Stimulated activated CD8-positive, alpha-beta memory T cell treated with anti-CD3 and anti-CD28 coated beads, Interleukin-4, amount 100 ng/mL, for 1 hour (primary cell): ENCODE measurements at regions not wholly inside any gene's neighbourhood (a gene's known extent, or its start where the extent isn't known, plus 50 kb on each side); places are given as distances from the start of the nearest gene placed in this dataset.
"Not testable (repeated sequence)": the region's sequence is repeated elsewhere in the genome, so short reads cannot be mapped to it uniquely, and the experiment has no call there.

Experiments used
- DNase-seq, 2 donors: peaks; one replicate each; pipeline ENCODE4 v3.0.0-alpha.2; 2020; ENCODE audit warnings: low read depth in 2 of 2, low spot score in 1 of 2

DNA sequence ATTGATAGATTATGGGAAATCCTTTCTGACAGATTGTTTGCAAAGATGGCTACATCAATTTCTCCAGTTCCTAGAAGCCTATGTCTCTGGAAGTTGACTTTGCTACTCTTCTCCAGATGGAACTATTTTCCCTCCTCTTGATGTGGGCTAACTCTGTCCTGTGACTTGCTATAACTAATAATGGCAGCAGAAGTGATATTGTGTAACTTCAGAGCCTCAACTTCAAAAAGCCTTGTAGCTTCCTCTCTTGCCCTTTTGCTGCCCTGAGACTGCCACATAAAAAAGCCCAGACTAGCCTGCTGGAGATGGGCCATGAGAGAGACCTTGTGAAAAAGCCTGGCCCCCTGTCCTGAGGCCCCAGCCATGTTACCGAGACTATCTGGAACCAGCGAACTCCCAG lies 210.7 kb upstream of the SLC7A11 start:
- DNase-seq: no peak

DNA sequence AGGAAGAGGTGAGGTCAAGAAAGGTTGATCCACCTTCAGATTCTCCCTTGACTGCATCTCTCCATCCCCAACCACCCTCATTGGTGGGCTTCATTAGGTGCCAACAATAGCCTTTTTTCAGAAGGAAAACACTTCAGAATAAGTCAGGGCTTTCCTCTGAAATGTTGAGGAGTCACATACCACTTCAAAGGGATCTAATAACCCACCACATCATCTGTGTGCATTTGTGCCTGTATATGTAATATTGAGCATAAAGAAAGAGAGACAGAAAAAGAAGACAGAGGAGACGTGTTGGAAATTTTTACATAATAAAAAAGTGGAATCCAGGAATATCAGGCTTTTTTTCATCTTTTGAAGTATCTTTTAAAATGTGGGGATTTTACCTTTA lies 209.1 kb upstream of the SLC7A11 start:
- no peak for DNase-seq

DNA sequence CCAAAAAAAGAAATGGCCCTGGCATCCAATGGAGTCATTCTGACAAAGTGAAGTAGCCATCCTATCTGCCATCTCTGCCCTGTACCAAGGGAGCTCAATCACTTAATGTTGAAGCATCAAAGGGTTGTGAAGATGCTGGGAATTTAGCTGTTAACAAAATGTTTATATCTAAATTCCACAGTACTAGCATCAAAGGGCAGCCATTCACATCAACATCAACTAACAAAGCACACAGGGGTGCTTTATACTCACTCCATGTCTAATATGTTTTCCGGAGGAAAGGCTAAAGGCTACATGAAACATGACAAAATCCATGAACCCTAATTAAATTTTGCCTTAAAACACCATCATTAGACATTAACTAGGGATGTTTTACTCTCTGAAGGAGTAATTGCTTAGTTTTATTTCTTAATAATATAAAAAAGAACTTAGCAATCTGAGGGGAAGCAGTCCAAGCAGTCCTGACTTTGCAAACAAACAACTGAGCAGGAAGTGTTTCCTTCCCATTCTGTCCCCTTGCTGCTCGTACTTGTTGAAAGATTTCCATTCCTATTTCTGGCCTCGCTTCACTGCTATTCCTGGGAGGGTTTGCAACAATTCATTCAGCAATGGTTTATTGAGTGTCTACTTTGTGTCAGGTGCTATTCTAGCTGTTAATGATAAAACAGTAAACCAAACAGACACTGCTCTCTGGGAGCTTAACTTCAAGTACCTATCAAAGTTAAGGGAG lies 208.6 kb upstream of the SLC7A11 start:
- no peak for DNase-seq

DNA sequence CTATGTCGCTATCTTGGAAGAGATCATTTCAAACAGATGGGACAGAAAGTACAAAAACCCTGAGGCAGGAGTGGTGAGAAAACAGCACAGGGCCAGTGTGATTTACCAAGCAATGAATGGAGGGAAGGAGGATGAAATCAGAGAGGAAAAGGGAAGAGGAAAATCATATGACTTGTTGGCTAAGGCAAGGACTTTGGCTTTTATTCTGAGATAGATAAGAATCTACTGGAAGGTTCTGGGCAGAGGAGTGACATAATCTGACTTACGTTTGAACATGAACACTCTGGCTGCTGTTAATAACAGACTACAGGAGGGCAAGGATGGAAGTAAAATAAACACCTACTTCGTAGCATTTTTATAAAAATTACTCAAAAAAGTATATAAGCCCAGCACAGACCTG lies 207.8 kb upstream of the SLC7A11 start:
- no peak for DNase-seq

DNA sequence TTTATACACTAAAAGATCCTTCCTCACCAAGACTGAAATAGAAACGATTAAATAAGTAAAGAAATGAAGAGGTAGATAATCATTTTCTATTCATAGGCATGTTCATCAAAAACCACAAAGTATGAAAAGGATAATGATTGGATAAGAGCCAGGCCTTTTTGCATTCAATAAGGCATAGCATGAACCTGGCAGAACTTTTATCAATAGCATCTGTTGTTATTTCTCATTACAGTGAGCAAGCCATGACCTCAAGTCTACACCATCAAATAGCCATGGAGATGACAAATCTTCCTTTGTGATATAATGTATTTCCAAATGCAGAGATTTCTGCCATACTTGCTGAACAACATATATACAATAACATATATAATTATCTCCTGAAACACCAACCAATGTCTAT lies 206.0 kb upstream of the SLC7A11 start:
- no peak for DNase-seq

GRCh38 chr4:138446456-138446855 lies 204.3 kb upstream of the SLC7A11 start:
- no peak for DNase-seq

- DNase-seq: no peak
Measured at GRCh38 chr4:138445098-138445497, 202.9 kb upstream of the SLC7A11 start.

GRCh38 chr4:138444260-138444659 lies 202.1 kb upstream of the SLC7A11 start:
- DNase-seq: no peak

- no peak for DNase-seq
Measured at GRCh38 chr4:138439143-138439581, 197.0 kb upstream of the SLC7A11 start.

DNA sequence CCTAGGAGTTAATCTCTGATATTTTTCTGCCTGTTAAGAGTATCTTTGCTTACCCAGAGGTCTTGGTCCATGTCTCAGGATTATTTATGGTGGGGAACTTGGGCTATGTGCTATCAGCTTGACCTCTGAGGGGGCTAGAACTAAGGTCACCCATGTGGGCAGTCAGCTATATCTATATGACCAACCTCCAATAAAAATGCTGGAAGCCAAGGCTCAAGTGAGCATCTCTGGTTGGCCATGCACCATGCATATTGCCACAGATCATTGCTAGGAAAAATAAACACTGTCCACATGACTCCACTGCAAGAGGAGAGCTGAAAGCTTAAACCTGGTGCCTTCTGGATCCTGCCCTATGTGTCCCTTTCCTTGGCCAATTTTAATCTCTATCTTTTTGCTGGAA lies 196.5 kb upstream of the SLC7A11 start:
- no peak for DNase-seq

DNA sequence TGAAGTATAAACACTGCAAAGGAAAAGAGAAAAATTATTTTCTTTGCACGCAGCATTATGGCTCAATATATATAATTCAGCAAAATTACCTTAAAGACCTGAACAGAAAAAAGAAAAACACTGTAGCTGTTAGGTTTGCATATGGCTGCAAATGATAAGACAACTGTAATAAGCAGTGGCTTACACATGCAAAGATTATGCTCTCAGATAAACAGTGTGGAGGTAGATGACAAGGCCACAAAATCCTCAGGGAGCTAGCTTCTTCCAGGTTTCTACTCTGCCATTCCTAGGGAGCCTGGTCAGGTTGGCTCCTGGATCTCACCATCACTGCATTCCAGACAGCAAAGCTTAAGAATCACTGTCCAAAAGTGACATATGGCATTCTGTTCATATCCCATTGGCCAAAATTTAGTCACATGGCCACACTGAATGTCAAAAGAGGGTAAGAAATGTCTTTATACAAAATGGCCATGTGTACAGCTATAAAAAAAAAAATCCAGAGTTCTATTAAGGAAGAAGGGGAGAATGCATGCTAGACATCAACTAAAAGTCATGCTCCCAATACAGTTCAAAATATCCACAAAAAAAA lies 195.2 kb upstream of the SLC7A11 start:
- no peak for DNase-seq

DNA sequence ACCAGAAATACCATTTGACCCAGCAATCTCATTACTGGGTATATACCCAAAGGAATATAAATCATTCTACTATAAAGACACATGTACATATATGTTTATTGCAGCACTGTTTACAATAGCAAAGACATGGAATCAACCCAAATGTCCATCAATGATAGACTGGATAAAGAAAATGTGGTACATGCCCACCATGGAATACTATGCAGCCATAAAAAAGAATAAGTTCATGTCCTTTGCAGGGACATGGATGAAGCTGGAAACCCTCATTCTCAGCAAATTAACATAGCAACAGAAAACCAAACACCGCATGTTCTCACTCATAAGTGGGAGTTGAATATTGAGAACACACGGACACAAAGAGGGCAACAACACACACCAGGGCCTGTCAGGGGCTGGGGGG lies 193.6 kb upstream of the SLC7A11 start:
- not testable (repeated sequence) for DNase-seq

DNA sequence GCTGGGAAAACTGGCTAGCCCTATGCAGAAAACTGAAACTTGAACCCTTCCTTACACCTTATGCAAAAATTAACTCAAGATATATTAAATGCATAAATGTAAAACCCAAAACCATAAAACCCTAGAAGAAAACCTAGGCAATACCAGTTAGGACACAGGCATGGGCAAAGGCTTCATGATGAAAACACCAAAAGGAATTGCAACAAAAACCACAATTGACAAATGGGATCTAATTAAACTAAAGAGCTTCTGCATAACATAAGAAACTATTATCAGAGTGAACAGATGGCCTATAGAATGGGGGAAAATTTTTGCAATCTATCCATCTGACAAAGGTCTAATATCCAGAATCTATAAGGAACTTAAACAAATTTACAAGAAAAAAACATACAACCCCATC lies 192.9 kb upstream of the SLC7A11 start:
- DNase-seq: not testable (repeated sequence)

DNA sequence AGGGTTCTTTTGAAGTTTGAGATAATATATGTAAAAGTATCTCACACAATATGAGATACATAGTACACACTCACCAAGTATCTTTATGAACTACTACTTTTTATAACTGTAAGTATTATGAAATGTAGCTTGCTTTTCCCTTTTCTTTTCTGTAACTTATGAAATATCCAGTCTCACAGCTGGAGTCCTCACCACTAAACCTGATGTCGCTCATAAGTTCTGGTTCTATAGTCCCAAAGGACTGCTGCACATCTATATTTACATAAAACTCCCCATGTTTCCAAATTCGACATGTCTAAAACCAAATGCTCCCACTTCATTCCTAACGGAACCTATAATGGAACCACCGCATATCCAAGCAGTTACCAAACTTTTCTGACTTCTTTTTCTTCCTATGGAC lies 186.5 kb upstream of the SLC7A11 start:
- DNase-seq: no peak

- no peak for DNase-seq
Measured at GRCh38 chr4:138426786-138427185, 184.6 kb upstream of the SLC7A11 start.

DNA sequence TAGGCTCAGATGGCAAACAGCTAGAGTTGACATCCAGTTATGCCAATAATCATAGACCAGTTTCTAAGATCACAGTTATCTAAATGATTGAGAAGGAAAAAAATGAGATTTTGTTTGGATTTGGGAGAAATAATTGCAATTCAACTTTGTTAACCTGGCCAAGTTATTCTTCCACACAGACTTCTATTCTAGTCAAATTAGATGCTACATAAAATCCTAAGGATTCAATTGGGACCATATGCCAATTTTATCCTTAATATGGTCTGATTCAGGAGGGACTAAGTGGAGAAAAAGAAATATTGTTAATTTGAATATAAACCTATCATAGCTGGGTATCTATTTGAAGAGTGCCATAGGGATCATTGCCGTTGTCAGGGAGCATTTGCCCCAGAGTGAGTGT lies 178.3 kb upstream of the SLC7A11 start:
- DNase-seq: no peak

- DNase-seq: no peak
Measured at GRCh38 chr4:138414202-138414601, 172.1 kb upstream of the SLC7A11 start.

DNA sequence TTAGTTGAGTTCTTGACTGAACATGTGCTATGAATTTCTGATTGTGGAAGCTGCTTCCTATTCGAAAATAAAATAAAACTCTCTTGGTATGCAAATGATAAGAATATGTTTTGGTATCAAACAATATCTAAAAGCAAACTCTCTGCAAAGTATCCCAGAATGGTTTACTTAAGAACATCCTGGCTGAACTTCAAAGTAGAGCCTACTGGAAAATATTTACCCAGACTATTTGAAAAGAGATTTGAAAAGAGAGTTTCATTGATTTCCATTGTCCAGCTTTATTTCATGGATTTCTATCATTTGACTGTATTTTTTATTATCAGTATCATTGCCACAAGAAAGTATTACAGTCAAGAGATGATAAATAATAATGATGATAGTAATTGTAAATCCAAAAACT lies 171.1 kb upstream of the SLC7A11 start:
- no peak for DNase-seq

DNA sequence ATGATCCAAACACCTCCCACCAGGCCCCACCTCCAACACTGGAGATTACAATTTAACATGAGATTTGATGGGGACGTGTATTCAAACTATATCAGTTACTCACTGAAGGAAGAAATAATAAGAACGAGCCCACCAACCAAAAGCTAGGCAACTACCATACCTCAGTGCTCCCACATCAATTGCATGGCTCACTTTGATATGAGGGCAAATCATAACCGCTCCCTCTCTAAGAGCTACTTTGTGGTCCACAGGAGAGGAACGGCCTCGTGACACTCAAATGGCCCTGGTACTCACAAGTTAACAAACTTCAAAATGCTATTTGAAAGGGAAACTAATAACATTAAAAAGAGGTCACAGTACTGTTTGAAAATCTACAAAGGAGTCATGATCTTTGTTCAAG lies 170.7 kb upstream of the SLC7A11 start:
- no peak for DNase-seq

GRCh38 chr4:138410266-138410665 lies 168.1 kb upstream of the SLC7A11 start:
- DNase-seq: no peak

GRCh38 chr4:138409670-138410069 lies 167.5 kb upstream of the SLC7A11 start:
- DNase-seq: no peak

GRCh38 chr4:138408758-138409157 lies 166.6 kb upstream of the SLC7A11 start:
- DNase-seq: no peak

GRCh38 chr4:138407329-138407728 lies 165.2 kb upstream of the SLC7A11 start:
- no peak for DNase-seq
